Activated naive CD4-positive, alpha-beta T cell treated with anti-CD3 and anti-CD28 coated beads, Interleukin-2, amount 50 U/mL, for 72 hours (primary cell): ENCODE measurements at regions not wholly inside any gene's neighbourhood (a gene's known extent, or its start where the extent isn't known, plus 50 kb on each side); places are given as distances from the start of the nearest gene placed in this dataset.
"Not testable (repeated sequence)": the region's sequence is repeated elsewhere in the genome, so short reads cannot be mapped to it uniquely, and the experiment has no call there.

ENCODE experiments used
- ATAC-seq, 2 donors: fragments of 150-1000 bp; cut with Tn5 transposase; 2 replicates each; pipeline ENCODE4 v1.10.0; 2021; ENCODE audit warnings: mild to moderate bottlenecking in 2 of 2, moderate library complexity in 2 of 2
- DNase-seq, 2 donors: peaks; one replicate each; pipeline ENCODE4 v3.0.0; 2021 to 2022; ENCODE audit warnings: low spot score in 2 of 2
- H3K27ac Mint-ChIP-seq, 2 donors: one replicate each; pipeline ENCODE4 v1.8.0; 2022; ENCODE audit warnings: mild to moderate bottlenecking in 2 of 2, mixed read lengths in 2 of 2
- H3K36me3 Mint-ChIP-seq, 2 donors: one replicate each; pipeline ENCODE4 v1.8.0; 2022; ENCODE audit warnings: mixed read lengths in 2 of 2
- H3K9me3 Mint-ChIP-seq, 2 donors: one replicate each; pipeline ENCODE4 v1.8.0; 2022; ENCODE audit warnings: mixed read lengths in 2 of 2

DNA sequence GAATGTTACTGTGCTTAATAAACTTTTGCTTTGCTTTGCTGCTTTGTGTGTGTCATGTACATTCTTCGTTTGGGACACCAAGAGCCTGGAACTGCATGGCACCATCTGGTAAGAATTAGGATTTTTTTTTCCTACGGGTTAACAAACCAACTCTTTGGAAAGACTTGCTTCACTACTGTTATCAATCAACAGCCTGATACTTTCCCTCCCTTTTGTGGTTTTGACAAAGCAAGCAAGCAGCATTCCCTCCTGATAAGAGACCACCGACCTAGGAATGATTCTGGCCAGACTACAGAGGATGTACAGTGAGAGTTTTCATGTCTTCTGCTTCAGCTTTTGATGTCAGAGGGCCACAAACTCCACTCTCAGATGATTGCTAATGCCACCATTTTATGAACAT, 237.5 kb downstream of the FAM72C start:
- H3K9me3 Mint-ChIP-seq, DNase-seq, H3K27ac Mint-ChIP-seq, ATAC-seq: not testable (repeated sequence)
- H3K36me3 Mint-ChIP-seq: peaks cover 5 to 10% of the 10 kb centered on the region in 2 donors

DNA sequence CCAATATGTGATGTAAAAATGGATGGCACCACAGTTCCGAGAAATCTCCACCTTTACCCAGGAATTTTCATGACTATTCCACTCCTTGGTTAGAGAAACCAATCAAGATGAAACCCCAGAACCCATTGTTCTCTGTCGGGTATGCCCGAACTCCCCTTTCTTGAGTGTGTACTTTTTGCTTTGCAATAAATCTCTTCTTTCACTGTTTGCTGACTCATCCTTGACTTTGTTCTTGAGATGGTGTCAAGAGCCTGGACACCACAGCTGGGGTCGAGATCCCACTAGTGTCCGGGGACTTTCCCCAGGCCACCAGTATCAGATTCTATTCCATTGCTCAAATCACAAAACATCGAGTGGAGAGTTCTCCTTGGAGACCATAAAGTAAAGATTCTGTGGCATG, 240.9 kb downstream of the FAM72C start:
- DNase-seq, H3K27ac Mint-ChIP-seq, ATAC-seq, H3K9me3 Mint-ChIP-seq: not testable (repeated sequence)
- H3K36me3 Mint-ChIP-seq: peaks cover 11 to 17% of the 10 kb centered on the region in 2 donors

DNA sequence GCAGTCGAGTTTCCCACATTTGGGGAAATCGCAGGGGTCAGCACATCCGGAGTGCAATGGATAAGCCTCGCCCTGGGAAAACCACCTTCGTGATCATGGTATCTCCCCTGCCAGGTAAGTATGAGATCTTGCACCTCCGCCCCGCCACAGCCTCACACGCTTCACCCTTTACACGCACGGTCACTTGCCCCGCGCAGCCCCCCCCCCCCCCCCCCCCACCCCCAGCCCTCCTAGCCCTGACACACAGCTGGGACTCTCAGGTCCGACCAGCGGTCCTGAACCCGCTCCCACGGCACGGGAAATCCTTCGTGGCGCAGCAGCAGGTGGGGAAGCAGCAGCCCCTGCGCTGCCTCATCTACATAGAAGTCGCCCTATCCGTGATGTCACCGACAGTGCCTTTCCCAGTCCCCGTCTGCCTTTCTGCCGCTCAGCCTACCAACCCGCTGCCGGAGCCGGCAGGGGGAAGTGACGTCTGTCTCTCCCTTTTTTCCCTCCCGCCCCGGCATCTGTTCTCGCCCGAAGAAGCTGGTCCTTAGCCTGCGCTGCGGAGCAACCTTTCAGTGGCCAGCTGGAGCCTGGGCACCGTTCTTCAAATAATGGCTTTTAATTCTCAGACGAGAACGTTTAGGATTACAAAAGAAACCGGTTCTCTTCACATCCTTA, 242.2 kb downstream of the FAM72C start:
- peak; percentile 24 to 56 for DNase-seq
- peaks cover 11 to 17% of the 10 kb centered on the region in 2 donors for H3K36me3 Mint-ChIP-seq
- H3K27ac Mint-ChIP-seq: peak overlapping the region; percentile 62 to 94
- H3K9me3 Mint-ChIP-seq: not testable (repeated sequence)
- peak; percentile 46 to 77 for ATAC-seq

DNA sequence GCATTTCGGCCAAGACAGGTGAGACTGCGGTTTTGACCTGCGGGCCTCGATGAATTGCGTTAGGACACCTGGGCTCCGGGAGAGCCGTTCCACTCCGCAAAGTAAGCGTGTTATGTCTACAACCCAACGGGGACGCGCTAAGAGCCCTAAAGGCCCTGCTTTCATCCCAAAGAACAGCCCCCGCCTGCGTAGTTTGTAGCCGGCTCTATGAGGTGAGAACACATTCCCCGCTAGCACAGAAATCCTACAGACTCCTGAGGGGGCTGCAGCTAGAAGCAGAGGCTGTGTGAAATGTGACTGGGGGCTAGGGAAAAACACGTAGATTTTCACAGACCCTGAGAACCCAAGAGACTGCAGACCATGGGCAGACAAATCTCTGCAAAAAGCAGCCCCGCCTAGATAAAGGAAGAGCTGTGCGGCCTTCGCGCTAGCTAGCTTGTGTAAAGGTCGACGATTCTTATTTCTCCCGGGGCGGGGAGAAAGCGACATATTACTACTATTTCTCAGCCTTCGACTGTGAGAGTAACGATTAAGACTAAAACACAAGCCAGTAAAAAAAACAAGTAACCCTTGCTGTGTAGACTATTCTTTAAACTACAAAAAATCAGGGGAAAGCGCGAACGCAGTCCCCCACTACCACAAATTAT, 242.9 kb downstream of the FAM72C start:
- peak; percentile 90 to 93 for ATAC-seq
- Mint-ChIP-seq H3K36me3 (peaks cover 11 to 17% of the 10 kb centered on the region in 2 donors), H3K27ac (peak overlapping the region in 1 of 2 donors; percentile 62)
- DNase-seq, H3K9me3 Mint-ChIP-seq: not testable (repeated sequence)

DNA sequence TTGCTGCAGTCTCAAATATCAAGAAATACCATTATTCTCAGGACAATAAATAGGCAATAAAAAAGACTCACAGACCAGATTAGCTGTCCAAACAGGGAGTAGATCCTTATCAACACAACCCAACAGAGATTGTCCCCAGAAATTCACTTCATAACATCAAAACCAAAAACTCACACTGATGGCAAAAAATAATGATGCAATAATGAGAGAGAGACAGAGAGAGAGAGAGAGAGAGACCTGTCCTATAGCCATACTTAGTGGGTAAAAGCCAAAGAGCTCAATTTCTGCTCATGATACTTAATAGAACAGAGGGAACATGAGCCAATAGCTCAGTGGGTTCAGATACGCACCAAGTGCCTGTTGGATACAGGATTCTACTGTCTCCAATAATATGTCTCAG, 244.5 kb downstream of the FAM72C start:
- Mint-ChIP-seq H3K36me3 (peaks cover 11 to 17% of the 10 kb centered on the region in 2 donors), H3K27ac (no peak overlapping the region)
- ATAC-seq: no peak

DNA sequence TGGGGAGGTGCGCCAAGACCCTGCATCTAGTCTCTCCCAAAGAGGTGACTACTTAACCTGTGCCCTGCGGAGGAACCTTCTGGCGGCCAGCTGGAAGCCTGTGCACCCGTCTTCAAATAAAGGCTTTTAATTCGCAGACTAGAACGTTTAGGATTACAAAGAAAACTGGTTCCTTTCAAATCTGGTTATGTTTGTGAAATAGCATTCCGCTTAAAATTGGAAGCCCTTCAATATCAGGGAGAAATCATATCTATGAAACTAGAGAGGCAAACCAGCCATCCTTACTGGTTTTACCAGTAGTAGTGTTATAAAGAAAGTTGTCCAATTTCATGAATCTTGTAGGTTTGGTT, 250.8 kb downstream of the FAM72C start:
- DNase-seq: no peak
- Mint-ChIP-seq H3K36me3 (peaks cover 0 to 5% of the 10 kb centered on the region in 2 donors), H3K9me3 (no peaks in the 10 kb centered on the region), H3K27ac (no peak overlapping the region)
- ATAC-seq: no peak

More for the DNA sequence above, 244.5 kb downstream of the FAM72C start:
- DNase-seq: no peak
- H3K9me3 Mint-ChIP-seq: peaks cover 0 to 8% of the 10 kb centered on the region in 2 donors

DNA sequence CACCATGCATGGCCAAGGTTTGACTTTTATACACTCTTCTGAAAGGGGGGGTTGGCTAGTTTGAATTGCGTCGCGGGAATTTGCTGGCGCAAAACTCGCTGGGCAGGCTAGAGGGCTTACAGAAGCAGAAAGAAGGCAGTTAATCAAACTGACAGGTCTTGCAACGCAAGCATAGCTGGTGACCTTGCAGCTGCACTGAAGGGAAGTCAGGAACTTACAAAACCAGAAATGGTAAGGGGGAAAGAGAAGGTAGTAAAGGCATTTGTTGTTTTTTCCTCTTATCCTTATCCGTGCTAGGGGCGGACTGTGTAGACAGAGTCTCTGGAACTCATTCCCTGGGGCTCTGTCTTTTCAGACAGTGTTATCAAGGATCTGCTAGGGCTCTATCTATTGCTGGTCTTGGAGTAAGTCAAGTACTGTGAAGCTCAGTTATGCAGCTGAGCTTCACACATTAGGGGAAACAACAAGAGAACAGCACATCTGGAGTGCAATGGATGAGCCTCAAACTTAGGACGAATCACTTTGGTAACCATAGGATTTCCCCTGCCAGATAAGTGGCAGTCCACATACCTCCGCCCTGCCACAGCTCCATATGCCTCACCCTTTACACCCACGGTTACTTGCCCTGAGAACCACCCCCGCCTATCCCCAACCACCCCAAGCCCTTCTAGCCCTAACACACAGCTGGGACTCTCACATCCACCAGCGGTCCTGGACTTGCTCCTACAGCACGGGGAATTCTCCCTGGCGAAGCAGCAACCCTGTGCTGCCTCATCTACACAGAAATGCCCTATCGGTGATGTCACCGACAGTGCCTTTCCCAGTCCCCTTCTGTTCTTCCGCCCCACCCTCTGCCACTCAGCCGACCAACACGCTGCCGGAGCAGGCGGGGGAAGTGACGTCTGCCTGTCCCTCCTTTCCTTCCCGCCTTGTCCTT, 251.4 kb downstream of the FAM72C start:
- ATAC-seq (peak; percentile 37 to 85), DNase-seq (no peak)
- peaks cover 0 to 5% of the 10 kb centered on the region in 2 donors for H3K36me3 Mint-ChIP-seq
- H3K27ac Mint-ChIP-seq: peak overlapping the region in 1 of 2 donors; percentile 82
- no peaks in the 10 kb centered on the region for H3K9me3 Mint-ChIP-seq

DNA sequence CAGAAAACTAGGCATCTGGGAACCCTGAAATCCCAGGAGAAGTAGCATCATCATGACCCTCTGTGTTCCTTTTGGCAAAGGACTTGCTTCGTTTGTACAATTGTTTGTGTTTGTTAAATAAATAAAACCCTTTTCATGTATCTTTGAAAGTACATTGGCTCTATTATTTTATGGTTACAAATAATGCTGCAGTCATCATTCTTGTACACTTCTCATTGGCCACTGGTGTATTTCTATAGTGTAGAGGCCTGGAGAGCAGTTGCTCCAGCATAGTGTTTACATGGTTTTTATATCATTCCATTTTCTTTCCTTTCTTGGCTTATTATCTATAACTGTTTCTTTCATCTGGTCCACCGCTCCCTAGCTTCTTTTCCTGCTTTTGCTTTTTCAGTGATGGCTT, 253.3 kb downstream of the FAM72C start:
- Mint-ChIP-seq H3K27ac (no peak overlapping the region), H3K36me3 (peaks cover 0 to 5% of the 10 kb centered on the region in 2 donors), H3K9me3 (no peaks in the 10 kb centered on the region)
- no peak for ATAC-seq
- no peak for DNase-seq

DNA sequence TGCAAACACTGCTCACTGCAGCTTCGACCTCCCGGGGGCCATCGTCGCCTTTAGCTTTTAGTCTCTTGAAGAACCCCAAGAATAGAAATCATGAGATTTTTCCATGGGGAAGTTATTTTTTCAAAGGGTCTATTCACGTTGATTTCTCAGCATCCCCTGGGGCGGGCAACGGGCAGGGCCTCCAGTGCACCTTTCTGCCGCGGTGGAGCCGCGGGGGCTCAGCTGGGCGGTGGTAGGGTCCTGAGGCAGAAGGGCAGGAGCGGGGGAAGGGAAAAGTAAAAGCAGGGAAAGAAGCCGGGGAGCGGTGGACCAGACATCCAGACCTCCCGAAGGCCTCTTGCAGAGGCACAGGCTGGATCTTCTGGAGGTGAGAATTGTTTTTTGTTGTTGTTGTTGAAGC, 253.8 kb downstream of the FAM72C start:
- no peak for DNase-seq
- H3K27ac Mint-ChIP-seq: no peak overlapping the region
- ATAC-seq: no peak
- H3K36me3 Mint-ChIP-seq: peaks cover 0 to 5% of the 10 kb centered on the region in 2 donors
- H3K9me3 Mint-ChIP-seq: no peaks in the 10 kb centered on the region

DNA sequence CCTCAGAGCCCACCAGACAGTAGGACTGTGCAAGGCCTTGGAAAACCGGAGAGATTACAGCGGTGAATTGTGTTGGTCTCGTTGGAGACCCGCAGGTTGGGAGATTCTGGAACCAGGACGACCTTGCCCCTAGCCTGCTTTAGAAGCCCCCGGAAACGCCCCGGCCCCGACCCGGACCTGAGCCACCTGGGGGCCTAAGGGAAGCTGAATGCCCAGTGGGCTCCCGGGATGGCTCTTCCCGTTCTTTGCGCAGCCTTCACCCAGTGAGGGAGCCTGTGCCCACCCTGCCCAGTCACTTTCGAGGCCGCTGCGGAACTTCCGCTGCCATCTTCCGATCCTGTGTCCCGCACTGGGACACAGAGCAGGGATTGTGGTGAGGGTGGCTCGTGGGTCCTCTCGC, 254.4 kb downstream of the FAM72C start:
- H3K27ac Mint-ChIP-seq: no peak overlapping the region
- peaks cover 0 to 5% of the 10 kb centered on the region in 2 donors for H3K36me3 Mint-ChIP-seq
- H3K9me3 Mint-ChIP-seq: no peaks in the 10 kb centered on the region
- ATAC-seq (no peak), DNase-seq (no peak)

DNA sequence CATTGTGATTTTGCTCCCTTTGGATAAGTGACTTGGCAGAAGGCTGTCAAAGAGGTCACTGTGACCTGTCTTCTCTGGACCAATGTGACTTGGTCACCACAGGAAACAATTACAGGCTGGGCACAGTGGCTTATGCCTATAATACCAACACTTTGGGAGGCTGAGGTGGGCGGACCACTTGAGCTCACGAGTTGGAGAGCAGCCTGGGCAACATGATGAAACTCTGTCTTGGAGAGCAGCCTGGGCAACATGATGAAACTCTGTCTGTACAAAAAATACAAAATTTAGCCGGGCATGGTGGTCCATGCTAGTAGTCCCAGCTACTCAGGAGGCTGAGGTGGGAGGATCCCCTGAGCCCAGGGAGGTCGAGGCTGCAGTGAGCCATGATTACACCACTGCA, 256.9 kb downstream of the FAM72C start:
- not testable (repeated sequence) for H3K36me3 Mint-ChIP-seq, ATAC-seq, H3K27ac Mint-ChIP-seq, DNase-seq, H3K9me3 Mint-ChIP-seq

DNA sequence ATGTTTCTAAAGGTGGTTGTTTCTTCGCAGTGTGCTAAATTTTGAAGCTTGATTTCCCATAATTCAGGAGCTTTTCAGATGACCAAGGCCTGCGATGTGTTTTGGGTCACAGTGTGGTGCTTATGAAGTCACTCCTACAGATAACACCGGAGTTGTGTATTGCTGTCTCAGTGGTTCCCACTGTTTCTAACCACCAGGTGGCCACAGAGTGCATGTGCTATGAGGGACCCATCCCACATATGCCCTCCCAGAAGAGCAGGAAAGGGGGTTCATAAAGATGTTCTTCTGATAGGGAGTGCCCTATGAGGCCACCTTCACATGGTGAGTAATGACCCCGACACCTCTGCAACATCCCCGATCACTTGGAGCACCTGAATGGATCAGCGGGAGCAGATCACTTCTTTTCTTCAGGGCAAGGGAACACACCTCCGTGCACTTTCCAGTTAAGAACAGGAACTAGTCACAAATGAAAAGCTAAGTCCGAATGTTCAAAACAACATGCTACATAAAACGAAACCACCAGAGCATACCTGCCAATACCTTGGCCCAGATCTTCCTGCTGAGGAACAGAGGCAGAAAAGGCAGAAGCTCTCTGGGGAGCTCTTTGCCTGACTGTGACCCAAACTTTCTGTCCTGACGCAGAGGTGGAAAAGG, 262.1 kb downstream of the FAM72C start:
- H3K27ac Mint-ChIP-seq, H3K9me3 Mint-ChIP-seq, H3K36me3 Mint-ChIP-seq, DNase-seq: not testable (repeated sequence)
- peak; percentile 48 to 62 for ATAC-seq

DNA sequence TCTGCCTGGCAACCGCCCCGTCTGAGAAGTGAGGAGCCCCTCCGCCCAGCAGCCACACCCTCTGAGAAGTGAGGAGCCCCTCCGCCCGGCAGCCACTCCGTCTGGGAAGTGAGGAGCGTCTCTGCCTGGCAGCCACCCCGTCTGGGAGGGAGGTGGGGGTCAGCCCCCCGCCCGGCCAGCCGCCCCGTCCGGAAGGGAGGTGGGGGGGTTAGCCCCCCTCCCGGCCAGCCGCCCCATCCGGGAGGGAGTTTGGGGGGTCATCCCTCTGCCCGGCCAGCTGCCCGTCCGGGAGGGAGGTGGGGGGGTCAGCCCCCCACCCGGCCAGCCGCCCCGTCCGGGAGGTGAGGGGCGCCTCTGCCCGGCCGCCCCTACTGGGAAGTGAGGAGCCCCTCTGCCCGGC, 269.0 kb downstream of the FAM72C start:
- peaks cover 14 to 15% of the 10 kb centered on the region in 2 donors for H3K36me3 Mint-ChIP-seq
- not testable (repeated sequence) for H3K27ac Mint-ChIP-seq, ATAC-seq, DNase-seq, H3K9me3 Mint-ChIP-seq

DNA sequence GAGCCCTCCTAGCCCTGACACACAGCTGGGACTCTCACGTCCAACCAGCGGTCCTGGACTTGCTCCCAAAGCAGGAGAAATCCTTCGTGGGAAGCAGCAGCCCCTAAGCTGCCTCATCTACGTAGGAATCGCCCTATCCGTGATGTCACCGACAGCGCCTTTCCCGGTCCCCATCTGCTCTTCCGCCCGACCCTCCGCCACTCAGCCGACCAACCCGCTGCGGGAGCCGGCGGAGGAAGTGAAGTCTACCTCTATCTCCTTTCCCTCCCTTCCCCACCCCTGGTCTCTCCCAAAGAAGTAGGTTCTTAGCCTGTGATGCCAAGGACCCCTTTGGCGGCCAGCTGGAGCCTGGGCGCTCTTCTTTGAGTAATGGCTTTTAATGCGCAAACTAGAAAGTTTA, 272.1 kb downstream of the FAM72C start:
- H3K9me3 Mint-ChIP-seq: peaks cover 0 to 5% of the 10 kb centered on the region in 2 donors
- H3K27ac Mint-ChIP-seq: no peak overlapping the region
- no peak for ATAC-seq
- H3K36me3 Mint-ChIP-seq: peaks cover 14 to 15% of the 10 kb centered on the region in 2 donors
- DNase-seq: no peak

DNA sequence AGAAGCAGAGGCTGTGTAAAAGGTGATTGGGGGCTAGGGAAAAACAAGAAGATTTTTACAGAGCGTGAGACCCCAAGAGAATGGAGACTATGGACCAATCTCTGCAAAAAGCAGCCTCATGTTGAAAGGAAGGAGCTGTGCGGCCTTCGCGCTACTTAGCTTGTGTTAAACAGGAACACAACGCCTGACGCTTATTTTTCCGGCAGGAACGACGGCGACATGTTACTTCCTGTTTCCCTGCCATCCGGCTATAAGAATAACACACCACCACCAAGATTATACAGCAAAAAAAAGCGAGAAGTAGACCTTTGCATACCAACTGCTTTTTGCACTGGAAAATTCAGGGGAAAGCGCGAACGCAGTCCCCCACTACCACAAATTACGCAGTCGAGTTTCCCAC, 272.7 kb downstream of the FAM72C start:
- Mint-ChIP-seq H3K27ac (no peak overlapping the region), H3K36me3 (peaks cover 14 to 15% of the 10 kb centered on the region in 2 donors), H3K9me3 (peaks cover 0 to 5% of the 10 kb centered on the region in 2 donors)
- DNase-seq (no peak), ATAC-seq (no peak)

DNA sequence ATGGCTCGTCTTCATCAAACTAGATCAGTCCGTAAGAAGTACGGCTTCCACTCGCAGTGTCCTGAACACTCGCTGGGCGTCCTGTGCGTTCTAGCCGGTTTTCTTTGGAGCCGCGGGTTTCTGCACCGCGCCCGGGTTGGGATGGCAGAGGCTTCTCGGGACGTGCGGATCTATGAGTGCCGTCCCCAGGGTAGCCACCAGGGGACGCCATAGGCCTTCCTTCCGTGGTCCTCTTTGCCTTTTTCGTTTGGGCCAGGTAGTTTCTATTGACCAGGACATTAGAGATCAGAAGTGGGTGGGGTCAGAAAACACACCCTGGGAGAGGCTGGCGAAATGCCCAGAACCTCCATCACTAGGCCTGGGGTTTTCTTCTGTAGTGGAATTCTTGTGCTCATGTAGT, 273.8 kb downstream of the FAM72C start:
- peak overlapping the region in 1 of 2 donors; percentile 53 for H3K27ac Mint-ChIP-seq
- ATAC-seq (no peak), DNase-seq (peak in 1 of 2 donors; percentile 45)
- peaks cover 14 to 15% of the 10 kb centered on the region in 2 donors for H3K36me3 Mint-ChIP-seq
- H3K9me3 Mint-ChIP-seq: peaks cover 0 to 5% of the 10 kb centered on the region in 2 donors
